GM18498 (cell line): ENCODE measurements at regions not wholly inside any gene's neighbourhood (a gene's known extent, or its start where the extent isn't known, plus 50 kb on each side); places are given as distances from the start of the nearest gene placed in this dataset.

Source experiments
- ATAC-seq: cut with Tn5 transposase; IDR thresholded peaks from one replicate; pipeline ENCODE4 v1.9.1; 2021; ENCODE audit warnings: mild to moderate bottlenecking, moderate library complexity; ENCODE audit not compliant: unreplicated experiment

DNA sequence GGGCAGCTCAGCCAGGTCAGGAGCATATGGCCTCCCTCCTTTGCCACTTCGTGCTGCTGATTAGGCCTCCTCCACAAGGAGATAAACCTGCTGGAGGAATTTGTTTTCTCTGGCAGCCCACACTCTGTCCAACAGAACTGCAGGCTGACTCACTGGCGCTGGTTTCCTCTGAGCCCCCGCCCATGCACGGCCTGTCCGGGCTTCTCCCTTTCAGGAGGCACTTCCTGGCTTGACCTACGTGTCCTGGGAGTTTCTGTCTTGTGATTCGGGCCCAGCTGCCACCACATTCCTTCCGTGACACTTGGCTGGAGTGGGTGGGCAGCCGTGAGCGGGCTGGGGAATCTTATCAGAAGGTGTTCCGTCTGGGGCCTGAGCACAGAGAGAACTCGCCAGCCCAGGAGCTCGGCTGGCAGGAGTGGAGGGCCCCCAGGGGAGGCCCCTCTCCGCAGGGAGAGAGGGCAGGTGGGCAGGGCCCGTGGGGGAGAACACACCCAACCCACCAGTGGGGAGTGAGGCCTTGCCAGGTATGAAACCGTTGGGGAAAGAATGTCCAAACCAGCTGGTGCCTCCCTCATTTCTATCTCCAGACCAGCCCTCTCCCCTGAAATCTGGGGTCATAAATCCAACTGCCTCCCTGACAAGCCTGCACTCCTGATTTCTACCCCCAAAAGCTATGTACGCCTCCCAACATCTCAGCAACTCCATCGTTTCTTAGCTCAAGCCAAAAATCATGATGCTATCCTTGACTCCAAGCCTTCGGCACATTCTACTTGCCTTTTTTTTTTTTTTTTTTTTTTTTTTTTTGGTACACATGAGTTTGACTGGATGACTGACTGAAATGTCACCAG lies 110.6 kb upstream of the MEF2A start:
- no peak for ATAC-seq

DNA sequence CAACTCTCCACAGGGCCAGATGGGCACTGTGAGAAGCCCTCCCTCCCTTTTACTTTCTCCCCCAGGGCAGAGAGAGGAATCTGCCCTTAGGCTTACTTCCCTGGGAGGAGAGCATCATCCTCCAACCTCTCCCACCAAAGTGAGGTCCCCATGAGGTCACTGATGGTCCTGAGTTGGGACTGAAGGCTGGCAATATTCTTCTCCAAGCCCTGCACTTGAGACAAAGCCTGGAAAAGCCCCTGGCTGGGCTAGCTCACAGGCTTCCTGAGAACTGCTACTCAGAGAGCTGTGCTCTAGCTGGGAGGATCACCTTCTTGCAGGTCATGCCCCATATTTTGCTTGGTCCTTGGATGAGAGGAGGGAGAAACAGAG lies 110.0 kb upstream of the MEF2A start:
- ATAC-seq, result no peak

DNA sequence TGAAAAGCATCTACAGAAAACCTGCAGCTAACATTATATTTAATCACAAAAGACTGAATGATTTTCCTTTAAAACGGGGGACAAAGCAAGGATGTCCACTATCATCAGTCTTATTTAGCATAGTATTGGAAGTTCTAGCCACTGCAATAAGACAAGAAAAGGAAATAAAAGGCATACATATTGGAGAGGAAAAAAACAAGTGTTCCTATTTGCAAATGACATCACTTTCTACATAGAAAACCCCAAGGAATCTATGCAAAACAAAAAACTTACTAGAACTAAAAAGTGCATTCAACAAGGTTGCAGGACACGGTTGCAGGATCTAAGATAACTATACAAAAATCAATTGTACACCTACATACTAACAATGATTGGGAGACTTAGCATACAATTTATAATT lies 101.6 kb upstream of the MEF2A start:
- no peak for ATAC-seq

DNA sequence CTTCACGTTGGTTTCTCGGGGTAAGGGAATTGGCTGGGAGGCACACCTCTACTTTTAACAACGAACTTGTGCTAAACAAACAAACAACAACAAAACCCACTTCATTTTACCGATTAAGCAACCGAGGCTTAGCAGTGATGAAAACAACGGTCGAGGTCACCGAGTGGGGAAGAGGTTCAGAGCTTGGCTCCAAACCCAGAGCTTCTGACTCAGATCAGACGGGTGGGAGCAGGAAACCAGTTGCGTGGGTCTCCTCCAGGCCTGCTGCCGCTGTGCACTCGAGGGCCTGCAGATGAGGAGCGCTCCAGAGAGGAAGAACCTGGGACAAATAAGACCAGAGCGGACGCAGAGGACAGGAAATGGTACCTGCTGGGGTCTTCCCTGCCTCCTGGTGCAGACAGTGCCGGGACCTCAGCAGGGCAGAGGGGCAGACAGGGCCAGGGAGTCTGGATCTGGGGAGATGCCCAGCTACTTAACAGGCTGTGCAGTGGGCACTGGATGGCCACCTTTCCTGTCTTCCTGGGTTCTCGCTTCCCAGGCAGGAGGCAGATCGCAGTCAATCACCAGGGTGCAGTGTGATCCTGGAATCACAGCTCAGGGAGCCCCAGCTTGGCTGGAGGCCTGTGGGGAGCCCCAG lies 99.0 kb upstream of the MEF2A start:
- no peak for ATAC-seq

DNA sequence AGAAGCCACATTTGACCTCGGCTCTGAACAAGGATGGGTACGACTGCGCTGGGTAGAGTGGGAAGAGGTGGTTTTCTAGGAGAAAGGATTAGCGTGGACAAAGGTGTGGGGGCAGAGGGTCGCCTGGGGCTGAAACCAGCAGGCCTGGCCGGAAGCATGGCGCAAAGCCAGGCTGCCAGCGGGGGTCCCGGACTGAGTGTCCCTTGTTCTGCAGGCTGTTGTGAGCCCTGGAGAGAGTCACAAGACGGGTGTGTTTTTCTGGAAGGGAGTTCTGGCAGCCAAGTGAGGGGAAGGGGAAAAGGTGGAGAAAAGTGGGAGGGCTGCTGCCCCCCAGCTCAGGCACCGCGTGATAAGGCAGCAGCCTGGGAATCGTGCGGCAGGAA lies 98.5 kb upstream of the MEF2A start:
- no peak for ATAC-seq

DNA sequence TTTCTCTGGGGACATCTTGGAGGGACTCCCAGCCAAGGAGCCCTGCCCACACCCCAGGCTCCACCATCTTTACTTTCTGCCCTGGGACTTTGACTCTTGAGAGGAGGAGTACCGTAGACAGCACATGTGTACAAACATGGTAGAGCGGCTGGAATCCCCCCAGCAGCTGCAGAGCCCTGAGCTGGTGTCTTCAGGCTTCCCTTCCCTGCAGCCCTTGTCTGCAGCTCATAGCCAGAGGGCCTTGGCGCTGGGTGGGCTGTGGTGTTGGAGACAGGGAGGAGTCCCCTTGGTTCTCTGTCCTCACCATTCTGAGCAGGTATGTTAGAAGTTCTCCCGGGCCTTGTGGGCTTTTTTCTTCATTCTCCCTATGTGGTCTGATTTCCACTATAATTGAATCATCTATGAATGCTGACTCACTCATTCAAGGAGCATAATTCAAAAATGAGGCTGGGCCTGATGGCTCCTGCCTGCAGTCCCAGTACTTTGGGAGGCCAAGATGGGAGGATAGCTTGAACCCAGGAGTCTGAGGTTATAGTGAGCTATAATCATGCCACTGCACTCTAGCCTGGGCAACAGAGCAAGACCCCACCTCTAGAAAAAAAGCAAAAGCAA lies 97.8 kb upstream of the MEF2A start:
- no peak for ATAC-seq

DNA sequence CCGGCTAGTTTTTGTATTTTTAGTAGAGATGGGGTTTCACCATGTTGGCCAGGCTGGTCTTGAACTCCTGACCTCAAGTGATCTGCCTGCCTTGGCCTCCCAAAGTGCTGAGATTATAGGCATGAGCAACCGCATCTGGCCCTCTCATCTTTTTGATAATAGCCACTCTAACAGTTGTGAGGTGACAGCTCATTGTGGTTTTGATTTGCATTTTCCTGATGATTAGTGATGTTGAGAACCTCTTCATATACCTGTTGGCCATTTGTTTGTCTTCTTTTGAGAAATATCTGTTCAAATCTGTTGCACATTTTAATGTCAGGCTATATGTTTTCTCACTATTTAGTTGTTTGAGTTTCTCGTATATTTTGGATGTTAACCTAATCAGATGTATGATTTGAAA lies 95.6 kb upstream of the MEF2A start:
- ATAC-seq, result peak; percentile 58

DNA sequence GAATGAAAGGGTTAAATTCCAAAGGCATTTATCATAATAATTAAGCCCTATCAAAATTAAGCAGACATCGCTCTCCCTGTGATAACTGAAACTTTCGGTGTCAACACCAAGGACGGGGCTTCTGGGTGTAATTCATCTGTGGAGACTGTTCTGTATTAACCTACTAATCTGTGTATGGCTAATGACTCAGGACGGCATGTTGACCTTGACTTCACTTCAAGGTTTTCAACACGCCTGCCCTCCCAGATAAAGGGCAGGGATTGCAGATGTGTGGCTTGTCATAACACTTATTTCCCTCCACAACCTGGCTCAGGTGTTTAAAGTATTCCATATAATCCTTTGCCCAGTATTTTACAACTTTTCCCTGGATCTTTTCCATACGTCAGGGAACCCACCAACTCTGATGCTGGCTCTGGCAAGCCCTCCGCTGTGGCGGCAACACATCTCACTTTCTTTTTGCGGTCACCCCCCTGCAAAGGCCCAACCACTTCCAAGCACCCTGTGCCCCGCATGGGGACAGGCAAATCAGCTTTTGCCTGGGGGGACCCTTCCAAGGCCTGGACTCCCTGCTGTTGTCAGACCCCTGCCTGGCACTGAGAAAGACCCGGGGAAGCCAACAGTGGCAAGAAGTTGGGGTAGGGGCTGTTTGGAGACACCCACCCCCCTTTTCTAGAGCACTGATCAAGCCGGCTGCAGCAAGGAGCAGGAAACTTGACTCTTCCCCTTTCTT lies 93.2 kb upstream of the MEF2A start:
- no peak for ATAC-seq

DNA sequence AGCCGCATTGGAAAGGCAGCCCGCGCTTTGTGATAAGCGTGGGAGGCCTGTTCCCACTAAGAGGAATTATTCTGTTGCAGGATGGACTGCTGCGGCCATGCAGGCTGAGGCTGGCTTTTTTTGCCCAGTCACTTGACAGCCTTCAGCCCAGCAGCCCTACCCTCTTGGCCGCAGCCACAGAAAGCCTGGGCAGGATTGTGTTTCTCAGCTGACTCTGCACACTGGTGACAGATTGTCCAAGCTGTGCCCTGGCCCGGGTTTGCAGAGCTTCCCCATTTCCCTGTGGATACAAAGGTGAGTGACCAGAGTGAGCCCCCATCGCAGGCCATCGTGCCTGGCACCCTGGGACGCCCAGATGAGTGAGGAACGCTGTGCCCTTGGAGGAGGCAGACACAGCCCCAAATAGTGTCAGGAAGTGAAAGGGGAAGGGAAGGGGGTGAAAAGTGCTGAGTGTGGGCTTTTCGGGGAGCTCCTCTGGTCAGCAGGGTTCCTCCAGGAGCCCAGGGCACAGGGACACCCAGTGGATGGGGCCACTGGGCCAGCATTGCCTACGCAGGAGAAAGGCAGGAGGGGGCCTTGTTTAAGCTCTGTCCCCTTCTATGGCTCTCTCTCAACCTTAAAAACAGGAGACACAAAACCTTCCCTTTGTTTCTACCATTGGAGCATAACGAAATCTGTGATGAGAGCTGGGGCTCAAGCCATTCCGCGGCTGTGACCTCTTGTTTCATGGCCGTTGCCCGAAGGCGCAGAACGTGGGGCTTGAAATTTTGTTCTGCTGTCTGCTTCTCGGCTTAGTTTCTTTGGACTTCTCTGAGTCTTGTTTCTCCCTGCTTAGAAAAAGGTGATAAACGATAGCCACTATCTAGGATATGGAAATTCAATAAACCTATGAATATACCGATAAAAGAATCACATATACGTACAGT lies 91.5 kb upstream of the MEF2A start:
- no peak for ATAC-seq

DNA sequence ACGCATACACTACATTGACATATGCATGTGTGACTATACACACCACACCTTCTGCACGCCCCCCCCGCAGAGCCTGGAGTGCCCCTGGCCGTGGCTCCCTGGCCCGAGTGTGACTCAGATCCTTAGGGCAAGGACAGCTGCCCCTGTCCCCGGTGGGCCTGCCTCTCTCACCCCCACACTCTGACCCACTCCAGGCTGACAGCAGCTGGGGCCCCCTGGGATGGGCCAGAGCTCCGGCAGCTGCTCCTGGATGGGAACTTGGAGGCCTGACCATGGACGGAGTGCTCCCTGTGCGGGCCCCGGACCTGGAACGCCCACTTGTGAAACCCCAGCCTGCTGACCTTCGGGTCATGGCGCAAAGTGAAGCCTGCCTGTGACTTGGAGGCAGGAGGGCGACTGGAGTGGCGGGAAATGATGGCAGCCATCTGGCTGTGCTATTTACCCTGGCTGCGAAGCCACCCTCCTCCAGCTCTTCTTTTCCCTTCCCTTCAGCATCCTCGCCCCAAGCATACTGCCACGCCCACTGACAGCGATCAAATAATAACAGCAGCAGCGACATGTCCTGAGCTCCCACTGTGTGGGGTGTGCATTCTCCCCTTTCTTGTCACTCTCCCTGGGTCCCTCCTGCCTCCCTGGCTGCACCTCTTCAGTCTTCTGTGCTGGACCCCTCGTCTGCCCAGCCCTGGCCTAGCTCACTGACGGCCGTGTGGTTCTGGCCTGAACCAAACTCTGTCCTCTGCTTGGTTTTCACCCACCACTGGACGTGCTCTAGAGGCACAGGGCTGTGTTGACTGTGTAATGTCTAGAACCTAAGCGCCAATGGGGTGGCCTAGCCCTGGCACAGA lies 90.7 kb upstream of the MEF2A start:
- no peak for ATAC-seq

DNA sequence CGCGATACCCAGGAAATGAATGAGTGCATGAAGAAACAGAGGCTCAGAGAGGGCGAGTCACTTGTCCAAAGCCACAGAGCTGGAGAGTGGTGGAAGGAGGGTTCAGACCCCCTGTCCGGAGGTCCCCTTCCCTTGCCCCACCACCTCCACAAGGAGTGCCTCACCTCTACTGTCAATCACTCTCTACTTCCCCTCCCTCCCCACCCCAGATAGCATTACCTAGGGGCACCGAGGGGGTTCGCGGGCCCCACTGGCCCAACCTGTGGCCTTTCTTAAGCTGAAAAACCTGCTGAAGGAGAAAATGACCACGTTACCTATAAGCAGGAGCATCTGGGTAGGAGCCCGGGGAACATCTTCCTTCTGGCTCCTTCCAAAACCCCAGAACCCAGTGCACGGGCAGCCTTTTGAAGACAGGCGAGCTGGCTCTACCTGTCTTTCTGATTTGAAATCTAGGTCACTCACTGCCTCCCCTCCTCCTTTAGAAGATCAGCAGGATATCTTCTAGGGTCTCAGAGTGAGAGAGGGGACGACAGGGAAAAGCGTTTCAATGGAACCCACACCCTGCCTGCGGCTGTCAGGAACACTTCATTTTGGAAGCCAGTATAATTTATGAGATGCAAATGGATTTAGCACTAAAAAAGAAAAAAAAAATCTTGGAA lies 89.9 kb upstream of the MEF2A start:
- no peak for ATAC-seq

DNA sequence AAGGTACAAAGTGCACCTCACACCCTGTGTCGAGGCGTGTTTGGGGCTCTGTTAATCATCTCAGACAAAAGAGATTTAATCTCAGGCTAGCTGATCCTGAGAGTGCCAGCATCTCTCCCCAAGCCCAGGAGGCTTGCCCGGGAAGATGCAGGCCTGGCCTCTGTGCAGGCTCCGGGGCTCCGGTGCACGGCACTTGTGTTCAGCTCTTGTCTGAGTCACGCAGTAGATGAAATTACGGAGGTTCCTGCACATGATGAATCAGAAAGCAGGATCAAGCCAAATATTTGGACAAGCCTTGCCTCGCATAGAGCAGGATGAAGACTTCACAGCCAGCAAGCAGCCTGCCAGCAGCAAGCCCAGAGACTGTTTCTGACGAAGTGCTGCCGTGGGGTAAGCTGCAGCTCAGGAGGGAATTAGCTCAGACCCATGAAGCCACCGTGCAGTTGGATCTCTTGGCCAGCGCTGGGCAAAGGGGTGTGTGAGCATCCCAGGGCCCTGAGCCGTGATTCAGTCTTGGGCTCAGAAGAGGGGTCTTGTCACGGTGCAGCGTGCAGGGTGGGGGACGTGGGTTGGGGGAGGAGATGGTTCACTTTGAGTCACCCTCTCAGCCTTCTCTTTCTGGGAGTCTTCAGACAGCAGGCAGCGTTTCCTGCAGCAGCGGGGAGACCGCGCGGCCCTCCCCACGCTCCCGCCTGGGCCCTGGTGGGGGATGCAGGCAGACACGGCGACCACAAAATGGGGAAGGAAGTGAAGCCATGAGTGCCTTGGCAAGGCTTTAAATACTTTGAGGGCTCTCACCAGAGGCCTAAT lies 89.2 kb upstream of the MEF2A start:
- peak; percentile 59 for ATAC-seq

DNA sequence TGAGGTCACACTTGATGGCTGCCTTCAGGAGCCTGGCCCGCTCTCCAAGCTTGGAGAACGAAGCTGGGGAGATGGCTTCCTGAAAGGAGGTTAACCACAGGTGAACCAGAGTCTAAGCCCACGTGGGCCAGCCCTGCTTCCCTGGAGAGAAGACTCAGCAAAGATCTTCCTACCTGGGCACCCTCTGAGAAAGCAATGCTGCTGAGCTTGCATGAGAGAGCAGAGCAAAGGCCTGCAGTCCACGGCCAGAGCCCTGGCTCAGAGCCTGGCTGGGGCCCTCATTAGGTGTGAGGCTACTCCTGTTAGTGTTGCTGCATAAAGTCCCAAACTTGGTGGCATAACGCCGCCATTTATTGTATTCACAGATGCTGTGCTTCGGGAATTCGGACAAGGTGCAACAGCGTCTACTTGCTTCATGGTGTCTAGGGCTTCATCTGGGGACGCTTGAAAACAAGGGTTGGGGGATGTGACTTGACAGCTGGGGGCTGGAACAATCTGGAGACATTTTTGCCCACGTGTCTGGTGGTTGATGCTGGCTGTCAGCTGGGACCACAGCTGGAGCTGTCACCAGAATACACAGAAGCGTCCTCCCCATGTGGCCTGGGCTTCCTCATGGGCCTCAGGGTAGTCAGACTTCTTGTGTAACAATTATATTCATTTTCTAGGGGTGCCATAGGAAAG lies 87.9 kb upstream of the MEF2A start:
- ATAC-seq, result no peak

DNA sequence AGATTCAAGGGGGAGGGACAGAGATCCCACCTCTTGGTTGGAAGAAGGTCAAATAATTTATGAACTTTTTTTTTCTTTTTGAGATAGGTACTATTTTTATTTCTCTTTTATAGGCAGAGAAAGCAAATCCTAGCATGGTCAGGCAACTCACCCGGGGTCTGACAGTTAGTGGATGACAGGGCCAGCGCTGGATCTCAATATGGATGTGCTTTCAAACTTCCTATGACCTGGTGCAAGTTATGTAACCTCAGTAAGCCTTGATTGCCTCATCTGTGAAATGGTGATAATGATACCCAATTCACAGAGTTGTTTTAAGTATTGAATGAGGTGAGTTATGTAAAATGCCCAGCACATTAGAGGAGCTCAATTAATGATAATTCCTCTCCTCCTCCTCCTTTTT lies 86.8 kb upstream of the MEF2A start:
- ATAC-seq, result no peak

DNA sequence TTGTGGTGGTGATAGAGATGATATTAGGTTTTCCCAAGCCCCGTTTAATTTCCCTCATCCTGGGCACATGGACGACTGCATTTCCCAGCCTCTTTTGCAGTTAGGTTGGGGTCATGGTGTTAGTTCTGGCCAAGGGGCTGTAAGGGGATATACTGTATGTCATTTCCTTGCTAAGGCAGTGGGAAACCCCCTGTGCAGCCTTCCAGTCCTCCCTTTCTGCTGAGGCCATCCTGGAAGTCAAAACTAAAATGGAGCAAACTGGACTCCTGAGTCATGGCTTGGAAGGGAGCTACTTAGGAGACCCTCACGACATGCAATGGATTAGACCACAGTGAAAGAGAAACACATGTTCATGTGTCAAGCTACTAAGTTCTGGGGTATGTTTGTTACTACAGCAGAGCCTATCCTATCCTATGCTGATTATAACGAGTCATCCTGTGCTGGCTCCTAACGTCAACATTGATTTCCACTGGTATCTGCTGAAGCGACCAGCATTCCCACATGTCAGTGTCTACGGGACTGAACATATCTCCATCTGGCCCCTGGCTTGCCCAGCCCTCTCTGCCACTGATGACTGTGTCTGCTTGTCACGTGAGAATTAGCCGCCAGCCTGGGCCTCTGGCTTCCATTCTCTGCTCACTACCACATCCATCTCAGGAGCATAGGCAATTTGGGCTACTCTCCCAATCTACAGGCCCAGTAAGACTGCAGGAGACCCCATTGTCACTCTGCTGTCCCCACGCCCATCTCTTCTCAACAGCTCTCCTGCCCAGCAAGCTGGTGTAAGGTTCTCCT lies 85.6 kb upstream of the MEF2A start:
- ATAC-seq, result no peak

DNA sequence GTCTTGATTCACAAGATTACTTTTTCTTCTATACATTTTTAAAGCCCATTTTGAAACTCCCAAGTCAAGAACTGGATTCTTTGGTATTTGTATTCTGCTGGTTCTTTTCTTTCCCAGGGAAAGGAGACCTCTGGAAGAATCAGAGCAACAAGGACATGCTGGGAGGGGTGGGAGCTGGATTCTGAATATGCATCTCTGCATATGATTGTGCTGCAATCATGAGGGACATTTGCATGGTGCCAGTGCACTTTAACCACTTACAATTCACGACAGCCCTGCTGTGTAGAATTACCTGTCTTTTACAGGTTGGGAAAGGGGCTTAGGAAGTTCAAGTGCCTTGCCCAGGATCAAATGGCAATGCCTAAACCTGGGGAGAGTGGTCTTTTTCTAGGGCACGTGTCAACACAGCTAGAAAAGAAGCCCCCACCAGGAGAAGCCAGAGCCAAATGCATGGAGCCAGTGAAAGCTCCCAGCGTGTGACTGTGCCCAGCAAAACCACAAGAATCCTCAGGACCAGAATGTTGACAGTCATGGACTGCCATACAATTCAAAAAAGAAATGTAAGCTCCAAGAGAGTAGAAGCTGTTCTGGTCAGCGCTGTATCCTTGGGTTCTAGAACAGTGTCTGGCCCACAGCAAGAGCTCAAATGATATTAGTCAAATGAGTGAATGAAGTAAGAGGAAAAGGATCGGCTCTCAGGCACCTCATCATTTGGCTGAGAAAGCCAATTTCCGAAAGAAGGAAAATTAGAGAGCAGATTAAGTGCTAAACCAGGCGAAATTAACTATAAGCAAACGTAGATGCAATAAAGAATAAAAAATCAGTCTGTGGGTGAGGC lies 84.5 kb upstream of the MEF2A start:
- ATAC-seq, result no peak
